Ramos (cell line): ENCODE measurements at regions not wholly inside any gene's neighbourhood (a gene's known extent, or its start where the extent isn't known, plus 50 kb on each side); places are given as distances from the start of the nearest gene placed in this dataset.

Experiments
- in situ Hi-C: fragments of 300-500 bp; cut with MboI; formaldehyde crosslinking; loops from one replicate; pipeline ENCODE4 v1.14.3; 2022; ENCODE audit warnings: low sequenced_read_pairs; ENCODE audit not compliant: unreplicated experiment

DNA sequence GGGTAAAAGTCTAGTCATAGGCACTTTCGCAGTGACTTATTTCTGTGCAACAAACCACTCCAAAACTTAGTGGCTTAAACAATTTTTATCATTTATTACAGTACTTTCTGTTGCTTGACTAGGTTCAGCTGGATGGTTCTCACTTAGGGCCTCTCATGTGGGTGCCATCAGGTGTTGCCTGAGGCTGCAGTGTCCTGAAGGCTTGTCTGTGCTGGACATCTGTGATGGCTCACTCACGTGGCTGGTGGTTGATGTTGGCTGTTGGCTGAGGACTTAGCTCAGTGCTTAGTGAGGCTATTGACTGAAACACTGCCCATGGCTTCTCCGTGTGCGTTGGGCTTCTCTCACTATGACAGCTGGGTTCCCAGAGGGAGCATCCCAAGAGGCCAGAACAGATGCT lies 81.4 kb upstream of the GCFC2 start:
- in situ Hi-C loops: loop anchor here (25.0 kb wide), 1 partner anchor 795 kb away; no protein-coding TSS in a partner anchor

DNA sequence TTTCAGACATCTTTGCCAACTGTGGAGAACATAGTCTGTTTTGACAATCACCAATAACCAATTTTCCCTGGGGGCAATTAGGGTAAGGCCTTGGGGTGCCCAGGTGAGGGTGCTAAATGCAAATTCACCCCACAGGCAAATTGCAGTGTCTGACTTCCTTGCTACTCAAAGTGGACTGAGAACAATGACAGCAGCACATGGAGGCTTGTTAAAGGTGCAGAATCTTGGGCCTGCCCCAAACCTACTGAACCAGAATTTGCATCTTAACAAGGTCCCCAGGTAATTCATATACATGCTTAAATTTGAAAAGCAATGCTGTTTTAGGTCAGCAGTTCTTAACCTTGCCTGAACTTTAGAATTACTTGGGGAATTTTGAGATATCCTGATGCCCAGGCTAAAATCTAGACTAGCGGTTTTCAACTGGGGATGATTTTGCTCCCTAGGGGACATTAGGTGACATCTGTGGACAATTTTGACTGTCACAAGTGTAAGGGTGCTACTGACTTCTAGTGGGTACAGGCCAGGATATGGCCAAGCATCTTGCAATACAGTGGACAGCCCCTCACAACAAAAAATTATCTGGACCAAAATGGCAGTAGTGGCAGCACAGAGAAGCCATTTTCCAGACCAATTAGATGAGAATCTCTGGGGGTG lies 80.2 kb upstream of the GCFC2 start:
- in situ Hi-C loops: loop anchor here (25.0 kb wide), 1 partner anchor 796 kb away; no protein-coding TSS in a partner anchor

DNA sequence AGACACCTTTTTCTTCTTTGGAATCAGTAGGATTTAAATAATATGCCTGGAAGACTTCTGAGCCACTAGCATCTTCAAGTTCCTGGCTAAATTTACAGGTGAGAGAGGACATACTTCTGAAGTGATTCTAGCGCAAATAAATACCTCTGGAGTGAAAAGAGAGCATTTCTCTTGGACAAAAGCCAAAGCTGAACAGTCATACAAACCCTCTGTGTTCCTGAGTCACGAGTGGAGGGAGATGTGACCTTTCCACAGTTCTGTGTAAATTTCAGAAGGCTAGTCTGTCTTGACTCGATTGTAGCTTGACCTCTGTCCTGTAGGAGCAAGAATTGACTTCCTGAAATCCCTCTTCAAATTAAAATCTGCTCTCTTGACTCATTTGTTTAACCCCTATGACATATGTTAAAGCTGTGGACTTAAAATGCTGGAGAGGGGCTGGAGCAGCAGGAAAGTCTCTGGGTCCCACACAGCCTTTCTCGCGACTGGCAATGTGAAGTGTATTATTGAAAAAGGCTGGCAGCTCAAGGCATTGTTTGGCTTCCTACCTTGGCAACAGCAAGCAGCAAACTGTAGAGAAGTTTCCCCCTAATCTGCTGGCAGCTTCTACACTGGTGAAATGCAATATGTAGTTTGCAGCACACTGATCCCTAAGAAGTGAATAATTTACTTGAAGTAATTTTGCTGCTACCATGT lies 79.6 kb upstream of the GCFC2 start:
- in situ Hi-C loops: loop anchor here (25.0 kb wide), 1 partner anchor 797 kb away; no protein-coding TSS in a partner anchor

DNA sequence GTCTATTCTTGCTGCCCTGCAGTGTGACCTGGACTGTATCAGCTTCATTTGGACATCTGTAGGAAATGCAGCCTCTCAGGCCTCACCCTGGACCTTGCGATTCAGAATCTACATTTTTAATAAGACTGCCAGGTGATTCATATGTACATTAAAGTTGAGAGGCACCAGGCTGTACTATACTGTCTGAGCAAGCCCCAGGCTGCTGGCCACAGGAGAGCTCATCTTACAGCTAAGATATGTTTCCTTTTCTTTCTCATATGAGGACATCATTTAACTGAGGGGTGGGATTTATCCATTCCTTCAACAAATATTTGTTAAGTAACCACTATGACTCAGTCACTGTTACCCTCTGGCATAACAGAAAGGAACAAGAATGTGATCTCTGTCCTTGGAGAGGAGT lies 78.2 kb upstream of the GCFC2 start:
- in situ Hi-C loops: loop anchor here (25.0 kb wide), 1 partner anchor 798 kb away; no protein-coding TSS in a partner anchor

DNA sequence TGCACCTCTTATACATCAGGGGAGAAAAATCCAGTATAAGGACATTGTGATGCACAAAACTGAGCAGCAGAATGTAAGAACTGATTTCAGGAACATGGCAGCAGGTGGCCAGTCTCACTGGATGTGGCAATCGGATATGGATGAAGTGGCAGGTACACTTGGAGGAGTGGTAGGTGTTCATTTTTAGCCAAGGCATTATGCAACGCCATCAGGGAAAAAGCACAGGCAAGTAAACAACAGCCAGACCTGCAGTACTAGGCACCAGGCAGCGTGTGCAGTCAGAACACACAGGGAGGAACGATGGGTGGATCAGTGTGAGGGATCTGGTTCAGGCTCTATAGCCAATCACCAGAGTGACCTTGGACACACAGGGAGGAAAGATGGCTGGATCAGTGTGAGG lies 77.4 kb upstream of the GCFC2 start:
- in situ Hi-C loops: loop anchor here (25.0 kb wide), 1 partner anchor 799 kb away; no protein-coding TSS in a partner anchor

DNA sequence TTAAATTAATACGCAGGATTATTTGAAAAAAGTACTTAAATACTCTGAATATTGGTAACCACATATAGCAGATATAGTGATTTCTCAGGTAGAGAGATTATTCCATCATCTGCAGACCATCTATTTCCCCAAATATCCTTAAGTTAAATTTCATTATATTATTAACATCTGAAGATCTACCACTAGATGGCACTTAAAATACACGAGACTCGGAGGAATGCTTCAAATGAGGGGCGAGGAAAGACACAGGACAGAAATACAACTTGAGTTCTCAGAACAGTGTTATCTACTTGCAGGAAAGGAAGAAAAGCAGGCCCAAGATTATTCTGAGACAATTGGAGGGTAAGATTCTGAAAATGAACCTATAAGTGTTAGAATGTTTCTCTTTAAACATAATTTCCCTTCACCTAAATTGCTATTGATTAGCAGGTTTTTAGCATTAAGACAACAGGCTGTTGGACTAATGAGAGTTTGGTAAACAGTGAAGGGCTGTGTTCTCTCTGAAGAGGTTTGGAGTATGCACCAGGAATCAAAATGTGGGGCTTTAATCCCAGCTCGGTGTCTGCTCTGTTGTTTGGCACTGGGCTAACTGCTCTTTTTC lies 76.9 kb upstream of the GCFC2 start:
- in situ Hi-C loops: loop anchor here (25.0 kb wide), 1 partner anchor 800 kb away; no protein-coding TSS in a partner anchor

DNA sequence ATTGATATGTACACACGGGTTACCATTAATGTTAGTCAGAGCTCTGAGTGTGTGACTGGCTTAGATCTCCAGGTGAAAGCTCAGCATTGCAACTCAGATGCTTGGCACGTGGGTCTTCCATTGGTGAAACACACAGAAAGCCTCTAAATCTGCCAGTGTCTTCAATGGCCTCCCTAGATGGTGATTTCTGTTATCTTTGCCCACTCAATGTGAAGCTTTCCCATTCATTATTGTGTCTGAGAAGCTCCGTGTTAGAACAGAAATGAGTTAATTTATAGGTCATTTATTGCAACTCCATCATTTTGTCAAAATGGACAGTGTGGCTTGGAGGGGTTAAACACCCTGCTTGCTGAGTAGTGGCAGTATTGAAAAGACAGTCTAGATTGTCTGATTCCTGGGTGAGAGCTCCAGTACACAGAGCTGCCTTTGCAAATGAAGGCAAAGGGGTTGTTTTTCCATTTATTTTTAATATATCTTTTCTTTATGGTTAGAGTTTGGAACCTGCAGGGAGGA lies 64.7 kb upstream of the GCFC2 start:
- in situ Hi-C loops: loop anchor here (25.0 kb wide), 1 partner anchor 812 kb away; no protein-coding TSS in a partner anchor

DNA sequence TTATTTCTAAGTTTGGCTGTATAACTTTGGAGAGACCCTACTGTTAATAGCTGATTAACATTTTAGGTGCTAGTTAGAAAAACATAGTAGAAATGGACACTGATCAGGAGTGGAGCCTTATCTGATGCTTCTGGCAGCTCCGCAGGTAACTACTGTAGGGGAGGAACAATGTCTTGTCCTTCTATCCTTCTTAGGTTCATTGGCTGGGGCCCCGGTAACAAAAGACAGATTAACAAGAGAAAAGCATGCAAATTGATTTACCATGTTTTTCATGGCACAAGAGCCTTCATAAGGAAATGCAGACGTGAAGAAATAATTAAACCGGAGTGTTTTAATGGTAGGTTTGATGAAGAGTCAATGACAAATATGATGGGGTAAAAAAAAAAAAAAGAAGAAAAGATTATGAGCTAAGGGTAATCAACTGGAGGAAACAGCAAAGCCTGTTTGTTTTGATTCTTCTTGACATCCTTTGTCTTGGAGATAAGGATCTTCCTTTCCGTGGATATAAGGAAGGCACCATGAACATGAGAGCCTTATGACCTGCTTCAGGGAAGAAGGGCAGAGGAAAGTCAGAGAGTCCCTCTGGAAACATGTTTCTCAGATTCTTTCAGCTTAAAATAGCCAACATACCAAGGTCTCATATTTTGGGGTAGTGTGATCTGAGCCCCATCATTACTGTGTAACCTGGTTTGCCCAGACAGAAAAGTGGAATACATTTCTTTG lies 62.4 kb upstream of the GCFC2 start:
- in situ Hi-C loops: no loop called here

DNA sequence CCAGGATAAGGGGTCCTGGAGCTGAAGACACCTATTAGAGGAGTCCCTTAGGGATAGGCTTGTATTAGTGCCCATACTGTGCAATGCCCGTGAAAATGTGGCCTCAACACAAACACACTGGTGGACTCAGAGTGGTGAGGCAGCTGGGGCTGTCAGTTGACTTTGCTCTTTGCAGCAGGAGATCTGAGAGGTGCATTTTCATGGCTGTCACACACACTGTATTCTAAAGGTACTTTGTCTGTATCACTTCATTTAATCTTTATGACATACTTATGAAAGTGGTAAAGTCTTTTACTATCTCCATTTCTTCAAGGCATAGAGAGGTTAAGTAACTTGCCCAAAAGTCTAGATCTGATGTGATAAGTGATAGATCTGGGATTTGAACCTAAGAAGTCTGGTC lies 55.1 kb upstream of the GCFC2 start:
- in situ Hi-C loops: no loop called here

DNA sequence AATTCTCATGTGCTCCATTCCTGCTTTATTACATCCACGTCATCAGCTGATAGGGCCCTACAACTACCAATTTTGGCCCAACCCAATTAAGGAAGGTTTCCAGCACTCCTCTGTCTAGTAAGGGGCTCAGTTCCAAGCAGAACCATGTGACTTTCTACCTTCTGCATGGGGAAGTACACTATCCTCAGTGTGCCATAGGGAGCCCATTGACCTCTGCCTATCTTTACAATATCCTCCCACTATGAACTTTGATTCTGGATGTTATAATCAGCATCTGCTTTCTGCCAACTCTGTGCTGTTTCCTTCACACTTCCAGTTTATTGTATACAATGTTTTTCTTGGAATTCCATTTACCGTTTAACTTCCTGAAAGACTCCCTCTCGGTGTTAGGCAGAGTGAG lies 53.9 kb upstream of the GCFC2 start:
- in situ Hi-C loops: no loop called here
